KOPT-K1 (cell line): ENCODE measurements at regions not wholly inside any gene's neighbourhood (a gene's known extent, or its start where the extent isn't known, plus 50 kb on each side); places are given as distances from the start of the nearest gene placed in this dataset.

Experiments
- H3K27ac ChIP-seq: fragments of 200-600 bp; sonication (generic); 2 replicates; pipeline ENCODE4 v1.5.1; 2016; ENCODE audit warnings: antibody characterized with exemption, mild to moderate bottlenecking, low read depth, low read length; ENCODE audit not compliant: poor library complexity, severe bottlenecking
- H3K36me3 ChIP-seq: fragments of 200-600 bp; sonication (generic); 2 replicates; pipeline ENCODE4 v1.5.1; 2017; ENCODE audit warnings: antibody characterized with exemption, mild to moderate bottlenecking, low read length, moderate library complexity; ENCODE audit not compliant: insufficient read depth
- H3K9me3 ChIP-seq: fragments of 200-600 bp; sonication (generic); 2 replicates; pipeline ENCODE4 v1.5.1; 2017; ENCODE audit warnings: antibody characterized with exemption, low read length, mild to moderate bottlenecking; ENCODE audit not compliant: insufficient read depth, poor library complexity, severe bottlenecking

- no peaks in the 10 kb centered on the region for H3K9me3 ChIP-seq
- no peak overlapping the region for H3K27ac ChIP-seq
These were observed 533.8 kb upstream of the CLINT1 start for GRCh38 chr5:158392753-158393152.

GRCh38 chr5:158390577-158390976, 531.6 kb upstream of the CLINT1 start:
- Histone ChIP-seq H3K27ac (no peak overlapping the region), H3K9me3 (peaks cover 4% of the 10 kb centered on the region), H3K36me3 (no peaks in the 10 kb centered on the region)

More at GRCh38 chr5:158392753-158393152, 533.8 kb upstream of the CLINT1 start:
- H3K36me3 ChIP-seq, result no peaks in the 10 kb centered on the region

DNA sequence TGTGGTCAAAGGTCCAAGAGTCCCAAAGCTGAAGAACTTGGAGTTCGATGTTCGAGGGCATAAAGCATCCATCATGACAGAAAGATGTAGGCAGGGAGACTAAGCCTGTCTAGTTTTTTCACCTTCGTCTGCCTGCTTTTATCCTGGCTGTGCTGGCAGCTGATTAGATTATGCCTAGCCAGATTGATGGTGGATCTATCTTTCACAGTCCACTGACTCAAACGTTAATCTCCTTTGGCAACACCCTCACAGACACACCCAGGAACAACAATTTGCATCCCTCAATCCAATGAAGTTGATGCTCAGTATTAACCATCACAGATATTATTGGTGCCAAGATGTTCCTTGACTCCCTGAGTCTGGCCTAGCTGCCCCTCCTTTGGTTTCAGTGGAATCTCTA, 530.8 kb upstream of the CLINT1 start:
- no peaks in the 10 kb centered on the region for H3K36me3 ChIP-seq
- H3K9me3 ChIP-seq, result peaks cover 12% of the 10 kb centered on the region
- no peak overlapping the region for H3K27ac ChIP-seq

DNA sequence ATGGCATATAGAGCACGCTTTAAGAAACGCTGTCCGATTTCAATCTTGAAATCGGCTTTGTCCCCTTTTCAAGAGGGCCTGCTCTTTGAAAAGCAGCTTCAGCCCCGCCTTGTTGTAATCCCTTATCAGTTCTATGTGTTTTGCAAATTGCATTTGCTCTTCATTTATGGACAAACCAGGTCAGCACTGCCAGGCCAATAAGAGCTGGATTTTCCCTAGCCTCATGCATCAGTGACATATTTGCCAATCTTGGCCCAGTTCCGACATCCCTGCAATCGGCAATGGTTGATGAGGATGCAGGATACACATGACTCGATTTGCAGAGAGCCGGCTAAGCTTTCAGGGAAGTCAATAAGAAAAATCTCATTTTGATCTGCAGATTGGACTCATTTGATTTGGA, 529.1 kb upstream of the CLINT1 start:
- Histone ChIP-seq H3K9me3 (peaks cover 12% of the 10 kb centered on the region), H3K27ac (no peak overlapping the region), H3K36me3 (no peaks in the 10 kb centered on the region)

DNA sequence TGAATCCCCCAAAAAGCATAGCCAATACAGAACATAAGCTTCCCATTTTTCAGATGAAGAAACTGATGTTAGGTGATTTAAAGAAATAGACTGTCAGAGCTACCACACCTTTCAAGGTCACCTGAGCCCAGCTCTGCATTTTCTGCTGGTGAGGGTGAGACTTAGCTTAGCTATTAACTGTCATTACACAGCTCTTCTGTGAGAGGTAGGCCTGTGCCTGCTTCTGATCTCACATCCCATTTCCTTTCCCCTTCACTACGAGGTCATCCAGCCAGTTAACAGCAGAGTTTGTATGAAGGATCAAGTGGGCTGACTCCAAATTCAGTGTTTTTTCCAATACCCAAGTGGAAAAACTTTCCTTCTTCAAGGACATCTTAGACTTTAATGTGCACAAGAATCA, 528.6 kb upstream of the CLINT1 start:
- Histone ChIP-seq H3K36me3 (no peaks in the 10 kb centered on the region), H3K9me3 (peaks cover 12% of the 10 kb centered on the region), H3K27ac (no peak overlapping the region)

DNA sequence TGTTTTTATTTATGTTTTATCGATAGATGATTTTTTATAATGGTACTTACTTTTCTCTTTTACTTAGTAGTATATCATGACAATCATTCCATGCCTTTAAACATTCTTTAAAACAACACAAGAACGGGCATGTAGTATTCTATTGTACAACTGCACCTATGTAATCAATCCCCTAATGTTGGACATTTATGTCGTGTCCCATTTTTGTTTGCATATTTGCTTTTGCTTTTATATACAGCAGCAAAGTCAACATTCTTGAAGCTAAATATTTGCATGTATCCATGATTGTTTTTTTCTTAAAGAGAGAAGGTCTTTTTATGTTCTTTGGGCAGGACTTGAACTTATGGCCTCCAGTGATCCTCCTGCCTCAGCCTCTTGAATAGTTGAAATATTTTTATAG, 527.0 kb upstream of the CLINT1 start:
- Histone ChIP-seq H3K9me3 (peaks cover 12% of the 10 kb centered on the region), H3K36me3 (no peaks in the 10 kb centered on the region), H3K27ac (no peak overlapping the region)

- H3K27ac ChIP-seq, result no peak overlapping the region
These were observed 525.9 kb upstream of the CLINT1 start for GRCh38 chr5:158384535-158385481.

DNA sequence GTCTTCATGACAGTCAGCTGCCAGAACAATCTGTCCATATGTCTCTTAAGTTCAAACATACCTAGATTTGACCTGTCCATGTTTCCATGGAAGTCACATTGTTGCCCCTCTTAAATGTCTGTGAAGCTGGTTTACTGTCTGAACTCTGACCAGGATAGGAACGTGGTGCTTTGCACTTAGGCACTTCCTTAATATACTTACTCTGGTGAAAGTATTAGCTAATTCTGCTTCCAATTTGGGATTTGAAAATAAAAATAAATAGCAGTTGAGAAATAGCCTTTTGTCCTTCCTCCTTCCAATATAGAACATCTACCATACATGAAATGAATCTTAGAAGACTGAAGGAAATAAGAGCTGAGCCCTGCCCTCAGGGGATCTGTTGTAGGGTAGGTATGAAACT, 524.5 kb upstream of the CLINT1 start:
- H3K36me3 ChIP-seq, result no peaks in the 10 kb centered on the region
- H3K9me3 ChIP-seq, result peaks cover 12% of the 10 kb centered on the region
- H3K27ac ChIP-seq, result no peak overlapping the region

More at GRCh38 chr5:158384535-158385481, 525.9 kb upstream of the CLINT1 start:
- Histone ChIP-seq H3K9me3 (peaks cover 12% of the 10 kb centered on the region), H3K36me3 (no peaks in the 10 kb centered on the region)

DNA sequence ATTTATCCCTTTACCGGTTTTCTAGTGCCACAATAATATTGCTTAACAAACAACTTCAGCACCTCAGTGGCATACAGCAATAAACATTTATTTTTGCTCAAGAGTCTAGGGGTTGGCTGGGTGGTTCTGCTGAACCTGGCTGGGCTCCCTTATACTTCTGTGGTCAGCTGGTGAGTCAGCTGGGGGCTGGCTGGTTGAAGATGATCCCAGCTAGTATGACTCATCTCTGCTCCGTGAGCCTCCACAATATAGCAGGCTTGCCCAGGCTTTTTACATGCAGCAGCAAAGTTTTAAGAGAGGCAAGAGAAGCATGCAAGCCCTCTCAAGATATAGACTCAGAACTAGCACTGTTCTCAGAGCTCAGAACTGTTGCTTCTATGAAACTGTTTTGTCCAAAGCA, 523.5 kb upstream of the CLINT1 start:
- Histone ChIP-seq H3K36me3 (no peaks in the 10 kb centered on the region), H3K9me3 (peaks cover 12% of the 10 kb centered on the region), H3K27ac (no peak overlapping the region)

DNA sequence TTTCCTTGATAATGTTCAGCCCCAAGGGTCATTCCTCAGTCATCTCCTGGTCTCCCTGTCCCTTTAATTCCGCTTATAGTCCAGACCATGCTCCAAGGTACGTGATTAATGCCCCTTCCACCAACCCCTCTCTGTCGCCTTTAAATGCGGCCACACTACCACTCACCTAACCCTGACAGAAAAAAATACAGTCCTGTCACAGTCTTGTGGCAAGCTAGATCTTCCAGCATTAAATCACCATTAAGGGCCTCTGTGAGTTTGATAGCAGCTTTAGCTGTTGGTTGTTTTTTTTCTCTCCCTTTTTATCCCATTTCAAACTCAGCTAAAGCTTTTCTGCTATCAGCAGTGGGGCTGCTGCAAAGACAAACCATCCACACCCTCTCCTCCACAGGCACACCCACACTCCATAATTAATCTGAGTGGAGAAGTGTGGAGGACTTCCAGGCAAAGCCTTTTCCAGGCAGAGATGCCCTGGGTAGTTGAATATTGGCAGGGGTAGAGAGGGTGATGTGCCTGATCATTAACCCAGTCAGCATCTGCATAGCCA, 522.7 kb upstream of the CLINT1 start:
- no peak overlapping the region for H3K27ac ChIP-seq
- no peaks in the 10 kb centered on the region for H3K36me3 ChIP-seq

DNA sequence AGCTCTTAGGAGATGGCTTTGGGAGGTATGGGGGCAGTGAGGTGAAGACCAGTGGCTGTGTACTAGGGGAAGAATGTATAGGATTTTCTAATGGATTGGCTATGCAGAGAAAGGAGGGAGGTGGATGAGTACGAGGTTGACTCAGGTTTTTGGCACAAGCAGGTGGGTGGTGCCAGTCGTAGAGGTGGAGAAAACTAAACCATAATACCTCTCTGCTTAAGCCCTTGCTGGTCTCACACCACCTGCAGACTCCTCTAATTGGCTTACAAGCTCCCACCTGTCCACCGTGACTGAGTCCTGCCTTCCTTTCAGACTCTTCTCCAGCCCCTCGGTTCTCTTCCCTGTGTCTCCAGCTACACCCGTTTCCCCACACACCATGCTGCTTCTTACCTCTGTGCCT, 521.7 kb upstream of the CLINT1 start:
- H3K27ac ChIP-seq, result no peak overlapping the region
- H3K36me3 ChIP-seq, result no peaks in the 10 kb centered on the region
- peaks cover 8% of the 10 kb centered on the region for H3K9me3 ChIP-seq

More for the DNA sequence above, 522.7 kb upstream of the CLINT1 start:
- H3K9me3 ChIP-seq, result peaks cover 12% of the 10 kb centered on the region

DNA sequence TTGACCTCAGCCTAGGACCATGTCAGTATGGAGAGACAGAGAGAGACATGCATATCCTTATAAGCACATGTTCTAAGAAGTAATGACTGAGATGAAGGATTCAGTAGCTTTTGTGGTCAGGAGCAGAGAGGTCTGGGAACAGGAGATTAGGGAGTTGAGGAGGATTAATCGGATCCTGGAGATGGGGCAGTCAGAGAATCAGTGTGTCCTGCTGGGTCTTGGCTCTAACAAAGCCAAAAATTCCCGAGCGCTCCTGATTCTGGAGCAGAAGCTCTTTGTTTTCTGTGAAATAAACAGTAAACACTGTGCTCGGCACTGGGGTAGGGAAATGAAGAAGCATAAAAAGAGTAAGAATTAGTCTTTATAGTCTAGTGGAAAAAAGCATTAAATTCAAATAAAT, 520.0 kb upstream of the CLINT1 start:
- Histone ChIP-seq H3K36me3 (no peaks in the 10 kb centered on the region), H3K9me3 (no peaks in the 10 kb centered on the region), H3K27ac (no peak overlapping the region)

- Histone ChIP-seq H3K36me3 (no peaks in the 10 kb centered on the region), H3K9me3 (no peaks in the 10 kb centered on the region), H3K27ac (no peak overlapping the region)
These were observed 517.7 kb upstream of the CLINT1 start for GRCh38 chr5:158376679-158377078.

- H3K27ac ChIP-seq, result no peak overlapping the region
- H3K9me3 ChIP-seq, result no peaks in the 10 kb centered on the region
- no peaks in the 10 kb centered on the region for H3K36me3 ChIP-seq
These were observed 516.6 kb upstream of the CLINT1 start for GRCh38 chr5:158375531-158375930.

DNA sequence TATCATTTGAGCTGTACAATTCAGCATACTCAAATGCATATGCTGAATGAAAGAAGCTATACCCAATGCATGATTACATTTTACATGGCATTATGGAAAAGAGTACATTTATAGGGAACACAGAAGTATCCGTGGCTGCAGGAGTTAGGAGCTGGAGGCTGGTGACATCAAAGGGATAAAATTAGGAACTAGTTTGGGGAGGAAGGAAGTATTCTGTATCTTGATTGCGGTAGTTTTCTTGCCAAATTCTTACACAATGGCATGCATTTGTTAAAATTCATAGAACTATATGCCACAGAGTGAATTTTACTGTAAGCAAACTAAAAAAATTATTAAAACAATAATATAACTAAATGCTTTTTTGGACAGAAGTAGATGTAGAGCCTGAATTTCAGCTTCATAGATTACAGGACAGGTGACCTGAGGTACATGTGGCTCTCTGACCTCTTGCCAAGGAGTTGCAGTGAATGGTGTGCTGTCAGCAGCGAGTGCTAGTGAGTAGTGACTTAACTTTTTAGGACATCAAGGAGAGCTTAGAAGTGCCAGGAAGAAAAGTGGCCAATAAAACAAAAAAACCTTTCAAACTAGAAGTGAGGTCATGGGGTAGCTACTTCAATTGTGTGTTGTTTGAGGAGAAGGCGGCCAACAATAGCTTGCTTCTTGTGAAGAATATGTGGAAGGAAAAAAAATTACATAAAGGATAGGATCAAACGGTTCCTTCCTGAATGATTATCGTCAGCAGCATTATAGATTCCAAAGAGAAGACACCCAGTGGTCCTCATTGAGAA, 514.9 kb upstream of the CLINT1 start:
- Histone ChIP-seq H3K36me3 (no peaks in the 10 kb centered on the region), H3K27ac (no peak overlapping the region), H3K9me3 (no peaks in the 10 kb centered on the region)
